ENCODE measurements at regions not wholly inside any gene's neighbourhood (a gene's known extent, or its start where the extent isn't known, plus 50 kb on each side); places are given as distances from the start of the nearest gene placed in this dataset.

DNA sequence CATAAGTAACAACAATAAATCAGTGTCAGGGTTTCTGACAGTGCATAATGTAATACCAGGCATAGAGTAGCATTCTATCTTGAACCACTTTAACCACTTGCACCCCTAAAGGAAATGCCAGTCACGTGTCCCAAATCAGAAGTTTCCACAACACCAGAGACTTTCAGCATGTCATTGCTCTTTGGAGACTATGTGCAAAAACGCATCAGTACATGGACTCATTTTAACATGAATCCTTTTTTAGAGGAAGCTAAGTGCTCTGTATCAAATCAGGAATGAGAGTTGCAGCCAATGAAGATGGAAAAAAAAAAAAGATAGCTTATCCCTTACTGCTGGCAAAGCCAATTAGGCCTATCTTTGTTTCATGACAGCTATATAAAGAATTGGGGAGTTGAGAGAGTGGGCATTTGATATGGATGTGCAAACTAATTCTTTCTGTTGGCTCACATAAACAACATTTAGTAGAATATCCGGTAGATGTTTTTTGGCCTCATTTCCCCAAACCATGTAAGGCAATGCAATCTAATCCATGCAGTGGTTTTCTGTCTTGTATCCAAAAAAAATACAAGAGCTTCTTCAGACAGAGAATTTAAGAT is 353.1 kb downstream of the IRS1 start:
- no peaks in the 10 kb centered on the region for H3K79me2 ChIP-seq (ENCODE audit: insufficient read depth, low read length)
- WGBS (ENCODE audit: low lambda C conversion rate) = 96% methylated on average over 3 of the region's 3 CpGs
- POLR2A ChIA-PET = no interaction called here
- FAIRE-seq = no peak
- H2AFZ ChIP-seq (ENCODE audit: low read length) = no peak overlapping the region
- TF ChIP-seq ZBTB1 (CRISPR knock-in tag; IDR thresholded peaks at IDR 0.05; ENCODE audit: borderline replicate concordance) (no peak), ZNF616 (CRISPR knock-in tag; IDR thresholded peaks at IDR 0.05; ENCODE audit: low read depth) (no peak), SRF (IDR thresholded peaks at IDR 0.05; ENCODE audit: low read depth, low read length) (no peak), ZNF251 (CRISPR knock-in tag; IDR thresholded peaks at IDR 0.05) (no peak), KDM4B (CRISPR knock-in tag; IDR thresholded peaks at IDR 0.05) (no peak), ZNF264 (CRISPR knock-in tag; IDR thresholded peaks at IDR 0.05) (no peak), ZBTB20 (CRISPR knock-in tag; IDR thresholded peaks at IDR 0.05; ENCODE audit: borderline replicate concordance, low read depth) (no peak), ZNF749 (CRISPR knock-in tag; IDR thresholded peaks at IDR 0.05; ENCODE audit: borderline replicate concordance) (no peak)
- TF ChIP-seq, protein P1, sequence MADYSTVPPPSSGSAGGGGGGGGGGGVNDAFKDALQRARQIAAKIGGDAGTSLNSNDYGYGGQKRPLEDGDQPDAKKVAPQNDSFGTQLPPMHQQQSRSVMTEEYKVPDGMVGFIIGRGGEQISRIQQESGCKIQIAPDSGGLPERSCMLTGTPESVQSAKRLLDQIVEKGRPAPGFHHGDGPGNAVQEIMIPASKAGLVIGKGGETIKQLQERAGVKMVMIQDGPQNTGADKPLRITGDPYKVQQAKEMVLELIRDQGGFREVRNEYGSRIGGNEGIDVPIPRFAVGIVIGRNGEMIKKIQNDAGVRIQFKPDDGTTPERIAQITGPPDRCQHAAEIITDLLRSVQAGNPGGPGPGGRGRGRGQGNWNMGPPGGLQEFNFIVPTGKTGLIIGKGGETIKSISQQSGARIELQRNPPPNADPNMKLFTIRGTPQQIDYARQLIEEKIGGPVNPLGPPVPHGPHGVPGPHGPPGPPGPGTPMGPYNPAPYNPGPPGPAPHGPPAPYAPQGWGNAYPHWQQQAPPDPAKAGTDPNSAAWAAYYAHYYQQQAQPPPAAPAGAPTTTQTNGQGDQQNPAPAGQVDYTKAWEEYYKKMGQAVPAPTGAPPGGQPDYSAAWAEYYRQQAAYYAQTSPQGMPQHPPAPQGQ (CRISPR knock-in tag; IDR thresholded peaks at IDR 0.05; ENCODE audit: borderline replicate concordance) = no peak
- TF ChIP-seq, protein P2, sequence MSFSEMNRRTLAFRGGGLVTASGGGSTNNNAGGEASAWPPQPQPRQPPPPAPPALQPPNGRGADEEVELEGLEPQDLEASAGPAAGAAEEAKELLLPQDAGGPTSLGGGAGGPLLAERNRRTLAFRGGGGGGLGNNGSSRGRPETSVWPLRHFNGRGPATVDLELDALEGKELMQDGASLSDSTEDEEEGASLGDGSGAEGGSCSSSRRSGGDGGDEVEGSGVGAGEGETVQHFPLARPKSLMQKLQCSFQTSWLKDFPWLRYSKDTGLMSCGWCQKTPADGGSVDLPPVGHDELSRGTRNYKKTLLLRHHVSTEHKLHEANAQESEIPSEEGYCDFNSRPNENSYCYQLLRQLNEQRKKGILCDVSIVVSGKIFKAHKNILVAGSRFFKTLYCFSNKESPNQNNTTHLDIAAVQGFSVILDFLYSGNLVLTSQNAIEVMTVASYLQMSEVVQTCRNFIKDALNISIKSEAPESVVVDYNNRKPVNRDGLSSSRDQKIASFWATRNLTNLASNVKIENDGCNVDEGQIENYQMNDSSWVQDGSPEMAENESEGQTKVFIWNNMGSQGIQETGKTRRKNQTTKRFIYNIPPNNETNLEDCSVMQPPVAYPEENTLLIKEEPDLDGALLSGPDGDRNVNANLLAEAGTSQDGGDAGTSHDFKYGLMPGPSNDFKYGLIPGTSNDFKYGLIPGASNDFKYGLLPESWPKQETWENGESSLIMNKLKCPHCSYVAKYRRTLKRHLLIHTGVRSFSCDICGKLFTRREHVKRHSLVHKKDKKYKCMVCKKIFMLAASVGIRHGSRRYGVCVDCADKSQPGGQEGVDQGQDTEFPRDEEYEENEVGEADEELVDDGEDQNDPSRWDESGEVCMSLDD (CRISPR knock-in tag; IDR thresholded peaks at IDR 0.05; ENCODE audit: borderline replicate concordance) = no peak
- peaks cover 27% of the 10 kb centered on the region for H3K4me1 ChIP-seq (ENCODE audit: insufficient read depth, low read length)
- no peaks in the 10 kb centered on the region for H3K9me3 ChIP-seq (ENCODE audit: low read length)
- H3K4me2 ChIP-seq (ENCODE audit: low read depth, low read length) = no peak overlapping the region
- no peaks in the 10 kb centered on the region for H3K36me3 ChIP-seq (replicated peaks in 1 of 2; ENCODE audit: control insufficient read depth in 1 of 2, insufficient read depth in 2 of 2, low read length in 2 of 2)
- intact Hi-C loops (cut with micrococcal nuclease; ENCODE audit: unreplicated experiment) = no loop called here
- DNase-seq (ENCODE audit: low spot score) = no peak
- no peak overlapping the region for H3K4me3 ChIP-seq (replicated peaks in 1 of 3; ENCODE audit: insufficient read depth in 1 of 3, low read depth in 2 of 3, low read length in 3 of 3)
- no peaks in the 10 kb centered on the region for H4K20me1 ChIP-seq (ENCODE audit: insufficient read depth, low read length)
- no peak for ATAC-seq
- H3K9ac ChIP-seq (ENCODE audit: insufficient read depth, low read depth, low read length) = no peak overlapping the region
- in situ Hi-C loops (cut with HindIII; ENCODE audit: extremely low pct_ligation_motif_present, low pct_unique_long_range_greater_than_20kb) = no loop called here
- H3K27me3 ChIP-seq (ENCODE audit: control insufficient read depth in 1 of 2, insufficient read depth in 2 of 2, low read length in 2 of 2) = no peaks in the 10 kb centered on the region
- BruUV-seq (replicated peaks) = no TSS peak
- no peak overlapping the region for H3K27ac ChIP-seq (ENCODE audit: extremely low read length, insufficient read depth, low read length)
- CTCF ChIA-PET (ENCODE audit: low intra/inter-chr PET ratio, low total read pairs) = no interaction called here
